RPMI8226 (cell line): ENCODE measurements at regions not wholly inside any gene's neighbourhood (a gene's known extent, or its start where the extent isn't known, plus 50 kb on each side); places are given as distances from the start of the nearest gene placed in this dataset.
A peak's percentile ranks its signal among the peaks of the same experiment; 100 is the strongest.
"Not testable (repeated sequence)": the region's sequence is repeated elsewhere in the genome, so short reads cannot be mapped to it uniquely, and the experiment has no call there.

Experiments
- DNase-seq: peaks from one replicate; pipeline ENCODE4 v3.0.0-alpha.2; 2015

DNA sequence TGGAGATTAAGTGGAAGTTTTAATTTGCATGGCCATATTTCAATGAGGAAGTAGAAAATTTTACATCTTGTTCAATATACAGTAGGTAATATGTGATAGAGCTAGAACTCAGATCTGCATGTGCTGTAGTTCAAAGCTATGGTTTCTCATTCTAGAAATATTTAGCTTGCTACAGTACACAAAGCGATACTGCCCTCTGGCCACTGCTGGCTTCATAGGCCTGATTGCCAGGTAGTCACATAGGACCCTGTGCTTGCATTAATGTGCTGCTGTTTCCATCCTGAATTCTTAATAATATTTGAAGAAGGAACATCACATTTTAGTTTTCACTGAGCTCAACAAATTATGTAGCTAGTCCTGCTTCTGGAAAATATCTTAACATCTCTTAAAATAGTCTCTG lies 87.0 kb downstream of the PLSCR2 start:
- no peak for DNase-seq

DNA sequence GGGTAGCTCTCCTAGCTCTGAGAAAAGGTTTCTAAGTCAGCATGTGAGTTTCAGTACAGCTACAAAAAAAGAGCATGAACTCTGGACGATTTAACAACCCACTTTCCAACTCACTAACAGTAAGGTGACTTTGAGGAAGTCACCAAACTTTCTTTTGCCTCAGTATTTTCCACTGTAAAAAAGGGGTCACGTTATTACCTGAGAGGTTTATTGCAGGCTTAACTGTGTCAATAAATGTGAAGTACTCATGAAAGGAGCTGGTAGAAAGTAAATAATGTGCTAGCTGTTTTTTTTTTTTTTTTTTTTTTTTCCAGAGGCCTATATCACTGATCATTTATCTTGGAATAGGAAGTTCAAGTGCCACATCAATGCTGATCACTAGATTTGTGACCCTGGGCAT lies 89.3 kb downstream of the PLSCR2 start:
- no peak for DNase-seq

DNA sequence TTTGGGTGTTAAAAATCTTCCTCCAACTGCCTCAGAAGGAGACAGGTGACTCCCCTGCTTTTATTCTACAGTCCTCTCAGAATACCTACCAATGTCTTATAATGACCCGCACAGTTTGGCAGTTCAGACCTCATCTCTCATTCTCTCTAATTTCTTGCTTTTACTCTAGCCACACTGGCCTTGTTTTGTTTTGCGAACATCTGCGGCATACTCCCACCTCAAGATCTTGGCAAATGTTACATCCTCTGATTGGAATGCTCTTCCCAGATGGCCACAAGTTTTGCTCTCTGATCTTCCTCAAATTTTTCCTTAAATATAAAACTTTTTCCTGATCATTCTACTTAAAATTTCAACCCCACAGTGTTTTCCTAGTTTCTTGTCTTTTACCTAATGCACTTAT lies 94.1 kb downstream of the PLSCR2 start:
- no peak for DNase-seq

DNA sequence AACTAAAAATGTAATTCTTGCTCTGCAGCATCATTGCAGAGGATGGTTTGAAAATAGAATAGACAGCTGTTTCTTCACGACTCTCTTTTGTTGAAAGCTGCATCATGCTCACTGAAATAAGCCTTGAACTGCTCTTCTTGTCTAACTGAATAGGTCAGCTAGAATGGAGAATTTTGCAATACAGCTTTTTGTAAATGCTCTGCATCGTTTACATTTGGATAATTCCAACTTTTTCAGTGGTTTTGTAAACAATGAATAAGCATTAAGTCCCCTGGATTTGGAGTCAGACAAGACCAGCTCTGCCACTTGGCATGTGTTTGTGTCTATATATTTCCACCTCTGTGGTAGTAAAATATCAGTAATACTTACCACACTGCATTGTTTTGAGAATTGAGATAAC lies 95.2 kb downstream of the PLSCR2 start:
- no peak for DNase-seq

DNA sequence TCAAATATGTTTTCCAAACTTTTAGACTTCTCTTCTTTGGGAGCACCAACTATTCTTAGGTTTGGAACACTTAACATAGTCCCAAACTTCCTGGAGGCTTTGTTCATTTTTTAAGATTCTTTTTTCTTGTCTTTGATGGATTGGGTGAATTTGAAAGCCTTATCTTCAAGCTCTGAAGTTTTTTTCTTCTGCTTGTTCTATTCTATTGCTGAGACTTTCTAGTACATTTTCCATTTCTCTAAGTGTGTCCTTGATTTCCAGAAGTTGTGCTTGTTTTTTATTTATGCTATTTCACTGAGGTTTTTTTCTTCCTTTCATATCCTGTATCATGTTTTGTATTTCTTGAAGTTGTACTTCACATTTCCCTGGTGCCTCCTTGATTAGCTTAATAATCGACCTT lies 97.5 kb downstream of the PLSCR2 start:
- no peak for DNase-seq

DNA sequence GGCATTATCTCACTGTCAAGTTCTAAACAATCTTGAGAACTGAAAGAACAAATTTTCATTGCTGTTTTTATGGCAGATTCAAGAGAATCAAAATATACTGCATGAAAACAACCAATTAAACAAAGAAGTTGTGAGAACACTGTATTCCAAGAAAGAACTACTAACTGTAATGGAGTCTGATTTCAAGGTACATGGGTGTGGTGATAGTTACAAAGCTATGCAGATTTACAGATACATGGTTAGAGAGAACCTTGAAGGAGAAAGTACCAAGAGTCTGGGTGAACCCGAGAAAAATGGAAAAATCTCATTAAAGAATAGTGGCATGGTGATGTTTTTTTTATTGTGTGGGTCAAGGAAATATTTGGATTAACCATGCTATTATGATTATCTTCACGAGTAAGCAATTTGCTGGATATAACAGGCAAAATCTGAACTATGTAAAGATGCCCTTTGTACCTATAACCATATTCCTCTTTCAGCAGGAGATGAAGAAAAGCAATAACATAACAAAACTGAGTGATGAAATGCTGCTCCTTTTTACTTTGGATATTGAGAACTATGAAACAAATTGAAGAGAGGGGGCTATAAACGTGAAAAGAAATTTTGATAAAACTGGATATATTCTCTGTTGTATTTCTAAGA lies 100.4 kb downstream of the PLSCR2 start:
- DNase-seq: no peak

DNA sequence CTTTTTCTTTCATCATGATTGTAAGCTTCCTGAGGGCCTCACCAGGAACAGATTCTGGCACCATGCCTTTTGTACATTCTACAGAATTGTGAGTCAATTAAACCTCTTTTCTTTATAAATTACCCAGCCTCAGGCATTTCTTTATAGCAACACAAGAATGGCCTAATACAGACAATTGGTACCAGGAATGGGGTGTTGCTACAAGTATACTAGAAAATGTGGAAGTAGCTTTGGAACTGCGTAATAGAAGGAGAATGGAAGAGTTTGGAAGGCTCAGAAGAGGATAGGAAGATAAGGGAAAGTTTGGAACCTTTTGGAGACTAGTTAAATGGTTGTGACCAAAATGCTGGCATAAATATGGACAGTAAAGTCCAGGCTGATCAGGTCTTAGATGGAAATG lies 108.9 kb upstream of the PLSCR4 start:
- DNase-seq: no peak

DNA sequence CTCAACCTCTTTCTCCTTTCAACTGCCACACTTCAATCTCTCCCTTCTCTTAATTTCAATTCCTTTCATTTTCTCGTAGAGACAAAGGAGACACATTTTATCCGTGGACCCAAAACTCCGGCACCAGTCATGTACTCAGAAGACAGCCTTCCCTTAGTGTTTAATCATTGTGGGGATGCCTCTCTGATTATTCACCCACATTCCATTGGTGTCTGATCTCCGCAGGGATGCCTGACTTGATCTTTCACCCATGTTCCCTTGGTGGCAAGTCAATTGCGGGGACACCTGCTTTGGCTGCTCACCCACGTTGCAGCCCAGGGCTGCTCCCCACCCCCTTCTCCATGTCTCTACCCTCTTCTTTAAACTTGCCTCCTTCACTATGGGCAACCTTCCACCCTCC lies 103.5 kb upstream of the PLSCR4 start:
- not testable (repeated sequence) for DNase-seq

DNA sequence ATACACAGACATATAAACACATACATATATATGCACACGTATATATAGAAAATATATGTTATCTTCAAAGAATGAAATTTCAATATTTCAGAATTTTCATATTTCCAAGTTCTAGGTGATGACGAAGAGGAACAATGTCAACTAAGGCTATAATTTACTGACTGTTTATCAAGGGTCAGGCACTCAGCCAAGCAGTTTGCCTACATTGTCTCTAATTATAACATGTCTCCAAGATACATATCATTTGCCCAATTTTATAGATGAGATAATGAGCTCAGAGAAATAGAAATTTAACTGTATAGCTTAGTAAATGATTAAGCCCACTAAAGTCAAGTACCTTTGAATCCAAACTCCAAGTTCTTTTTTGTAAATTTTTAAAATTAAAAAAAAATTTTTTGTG lies 99.9 kb upstream of the PLSCR4 start:
- DNase-seq: no peak

DNA sequence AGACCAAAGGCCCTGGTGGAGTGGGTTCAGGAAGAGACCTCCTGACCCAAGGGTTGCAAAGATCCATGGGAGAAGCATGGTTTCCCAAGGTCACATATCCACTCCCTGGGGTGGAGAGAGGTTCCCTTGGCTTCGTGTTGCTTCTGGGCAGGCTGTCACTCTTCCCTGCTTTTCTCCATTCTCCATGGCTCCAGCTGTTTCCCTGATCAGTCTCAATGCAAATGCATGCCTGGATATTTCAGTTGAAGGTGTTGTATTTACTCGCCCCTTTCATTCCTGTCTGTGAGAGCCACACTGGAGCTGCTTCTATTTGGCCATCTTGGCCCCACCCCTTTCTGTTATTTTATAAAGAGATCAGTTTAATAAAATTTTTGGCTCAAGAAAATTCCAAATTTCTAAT lies 95.0 kb upstream of the PLSCR4 start:
- no peak for DNase-seq

DNA sequence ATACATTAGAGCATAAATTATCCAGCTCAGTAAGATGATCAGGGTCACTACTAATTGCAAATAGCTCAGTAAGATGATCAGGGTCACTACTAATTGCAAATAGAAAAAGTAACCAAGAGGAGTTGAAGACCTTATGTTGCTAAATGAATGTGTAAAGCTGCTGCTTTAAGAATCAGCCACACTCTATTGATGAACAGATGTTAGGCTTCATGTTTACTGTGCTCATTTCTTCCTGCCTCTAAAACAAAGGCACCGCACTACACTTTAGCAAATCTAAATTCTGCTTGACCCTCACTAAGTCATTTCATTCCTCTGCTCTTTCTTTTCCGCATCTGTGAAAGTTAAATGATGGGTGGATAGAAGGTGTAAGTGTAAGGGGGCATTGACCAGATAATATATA lies 92.6 kb upstream of the PLSCR4 start:
- DNase-seq: no peak

DNA sequence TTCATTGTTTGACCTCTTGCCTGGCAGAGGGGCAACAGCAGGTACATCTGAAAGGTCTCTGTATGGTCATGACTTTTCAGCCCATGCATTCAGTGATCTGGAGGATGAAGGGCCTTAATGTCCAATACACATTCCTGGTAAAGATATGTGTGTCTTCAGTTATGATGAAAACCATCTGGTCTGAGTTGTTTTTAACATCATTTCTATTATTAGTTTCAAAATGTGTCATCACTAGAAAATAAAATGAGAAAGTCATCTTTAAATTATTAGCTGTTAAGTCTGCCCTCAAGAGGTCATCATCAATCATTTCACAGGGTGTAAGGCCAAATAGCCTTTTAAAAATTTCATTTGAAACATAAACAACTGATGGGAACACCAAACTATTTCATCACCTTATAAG lies 92.1 kb upstream of the PLSCR4 start:
- DNase-seq: no peak

DNA sequence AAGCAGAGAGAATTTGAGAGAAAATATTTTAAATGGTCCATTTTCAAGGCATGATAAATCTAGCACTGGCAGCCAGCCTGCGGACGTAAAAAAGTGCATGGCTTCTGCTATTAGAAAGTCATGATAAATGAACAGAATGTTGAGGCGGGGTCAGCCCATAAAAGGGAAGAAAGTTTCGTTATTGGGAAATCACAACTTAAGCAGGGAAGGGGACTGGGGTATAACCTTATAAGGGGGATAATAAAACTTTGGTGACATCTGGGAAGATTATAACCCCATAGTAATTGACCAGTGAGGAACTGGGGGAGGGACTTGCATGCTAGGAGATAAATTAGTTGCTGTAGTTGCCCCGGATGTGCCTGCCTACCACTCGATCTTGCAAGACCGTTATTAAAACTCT lies 88.4 kb upstream of the PLSCR4 start:
- DNase-seq: no peak

DNA sequence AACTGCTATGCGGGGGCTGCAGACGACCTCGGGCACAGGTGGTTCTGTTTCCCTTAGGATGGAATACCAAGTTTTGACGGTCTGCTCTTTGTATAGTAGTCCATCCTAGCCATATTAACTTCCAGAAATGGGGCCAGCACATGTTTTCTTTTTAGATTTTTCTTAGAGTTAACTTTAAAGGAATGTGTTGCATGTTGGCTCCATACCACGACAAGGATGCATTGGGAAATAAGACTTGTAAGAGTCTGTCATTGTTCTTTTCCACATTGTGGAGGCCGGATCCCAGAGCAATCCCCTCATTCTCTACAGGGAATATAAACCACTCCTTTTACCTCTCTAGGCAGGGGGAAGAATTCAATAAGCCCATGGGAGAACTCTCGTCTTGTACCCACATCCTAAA lies 87.1 kb upstream of the PLSCR4 start:
- no peak for DNase-seq

DNA sequence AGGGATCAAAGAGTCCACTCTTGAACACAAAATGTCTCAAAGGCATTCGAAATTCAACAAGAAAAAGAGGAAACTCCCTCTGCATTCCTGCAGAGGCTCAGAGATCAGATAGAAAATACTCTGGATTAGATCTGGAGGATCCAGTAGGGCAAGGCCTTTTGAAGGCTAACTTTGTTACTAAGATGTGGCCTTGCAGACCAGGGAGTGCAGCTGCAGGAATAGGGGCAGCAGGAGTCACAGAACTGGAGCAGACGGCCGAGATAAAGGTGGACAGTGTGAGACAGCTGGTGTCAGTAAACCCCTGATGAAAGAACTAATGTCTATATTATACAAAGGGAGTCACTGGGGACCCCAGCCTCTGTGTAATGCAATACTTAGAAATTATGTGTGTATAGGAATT lies 84.5 kb upstream of the PLSCR4 start:
- no peak for DNase-seq

DNA sequence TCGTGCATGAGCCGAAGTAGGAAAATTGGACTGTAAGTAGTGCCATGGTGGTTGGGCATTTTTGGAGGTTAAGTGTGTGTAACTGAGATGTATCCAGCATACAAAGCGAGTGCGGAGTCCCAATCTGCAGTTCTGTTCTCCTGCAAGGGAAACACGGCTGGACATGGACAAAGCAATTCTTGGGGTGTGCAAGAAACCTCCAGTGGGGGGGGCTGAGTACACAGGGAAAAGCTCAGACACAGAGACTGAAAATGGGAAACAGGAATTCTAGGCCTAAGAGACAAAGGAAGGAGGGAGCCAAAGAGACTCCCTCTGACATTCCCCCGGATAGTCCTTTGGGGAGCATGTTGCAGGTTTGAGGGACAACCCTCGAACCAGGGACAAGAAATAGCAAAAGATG lies 83.2 kb upstream of the PLSCR4 start:
- DNase-seq: no peak

DNA sequence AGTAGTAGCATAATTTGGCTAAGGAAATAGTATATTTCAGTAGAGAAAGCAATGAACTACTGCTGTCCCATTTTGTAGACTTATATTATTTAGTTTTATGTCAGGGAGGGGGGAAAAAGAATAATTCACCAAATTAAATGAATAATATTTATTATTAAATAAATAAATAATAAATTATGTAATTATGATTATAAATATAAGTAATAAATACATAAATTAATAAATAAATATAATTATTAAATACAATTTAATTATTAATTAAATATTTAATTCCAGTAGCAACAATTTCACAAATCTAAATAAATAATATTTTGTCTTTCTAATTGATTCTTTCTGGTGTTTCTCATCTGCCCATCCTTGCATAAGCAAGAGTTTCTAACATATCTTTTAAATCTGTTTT lies 81.1 kb upstream of the PLSCR4 start:
- no peak for DNase-seq

DNA sequence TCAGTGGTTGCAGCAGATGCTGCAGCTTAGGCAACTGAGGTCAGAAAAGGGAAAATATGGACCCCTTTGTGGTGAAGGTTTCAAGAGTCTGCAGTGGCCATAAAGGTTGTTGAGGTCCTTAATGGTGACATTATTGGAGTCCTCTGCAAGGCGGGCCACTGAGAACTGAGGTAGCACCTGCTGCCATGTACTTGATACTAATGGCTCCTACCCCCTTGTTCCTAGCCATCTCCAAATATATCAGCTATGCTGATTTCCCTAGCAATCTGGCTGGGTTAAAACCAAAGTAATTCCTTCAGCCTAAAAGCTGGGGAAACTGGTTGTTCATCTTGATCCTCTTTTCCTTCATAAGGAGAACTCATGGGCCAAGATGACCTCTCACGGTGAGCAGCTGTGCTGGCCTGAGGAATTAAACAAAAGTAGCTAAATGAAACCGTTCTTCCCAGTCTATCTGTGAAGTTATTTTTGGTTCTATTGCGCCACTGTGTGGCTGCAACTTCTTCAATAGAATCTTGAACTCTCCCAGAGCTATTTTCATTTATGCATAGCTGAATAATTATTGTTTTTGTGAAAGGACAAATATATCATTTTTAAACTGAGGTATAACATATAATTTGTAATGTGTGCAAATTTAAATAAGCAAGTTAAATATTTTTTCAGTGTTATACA lies 76.1 kb upstream of the PLSCR4 start:
- DNase-seq: peak; percentile 6

DNA sequence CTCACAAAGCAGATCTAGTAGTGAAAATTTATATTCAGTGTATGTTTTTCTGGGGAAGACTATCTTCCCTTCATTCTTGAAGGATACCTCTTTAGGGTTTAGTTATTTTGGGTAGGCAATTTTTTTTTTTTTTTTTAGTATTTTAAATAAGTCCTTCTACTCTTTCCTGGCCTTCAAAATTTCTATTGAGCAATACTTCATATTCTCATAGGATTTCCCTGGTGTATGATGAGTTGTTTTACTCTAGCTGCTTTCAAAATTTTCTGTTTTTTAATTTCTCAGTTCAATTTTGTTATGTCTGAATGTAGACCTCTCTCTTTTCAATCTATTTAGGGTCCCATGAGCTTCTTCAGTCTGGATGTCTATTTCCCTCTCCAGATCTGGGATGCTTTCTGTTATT lies 74.3 kb upstream of the PLSCR4 start:
- no peak for DNase-seq

DNA sequence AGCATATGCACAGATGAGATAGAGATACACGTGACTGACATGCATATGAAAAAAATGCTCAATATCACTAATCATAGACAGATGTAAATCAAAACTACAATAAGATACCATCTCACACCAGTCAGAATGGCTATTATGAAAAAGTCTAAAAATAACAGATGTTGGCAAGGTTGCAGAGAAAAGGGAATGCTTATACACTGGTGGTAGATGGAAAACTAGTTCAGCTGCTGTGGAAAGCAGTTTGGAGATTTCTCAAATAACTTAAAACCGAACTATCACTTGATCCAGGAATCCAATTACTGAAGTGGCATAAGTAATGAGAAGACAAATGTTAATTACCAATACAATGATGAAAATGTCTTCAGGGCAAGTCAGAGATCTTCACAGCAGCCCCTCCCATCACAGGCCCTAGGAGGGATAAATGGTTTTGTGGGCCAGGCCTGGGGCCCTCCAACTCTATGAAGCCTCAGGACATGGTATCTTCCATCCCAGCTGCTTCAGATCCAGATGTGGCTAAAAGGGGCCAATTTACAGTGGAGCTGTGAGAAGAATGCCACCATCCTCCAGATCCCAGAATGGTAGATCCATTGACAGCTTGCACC lies 71.4 kb upstream of the PLSCR4 start:
- DNase-seq: no peak

DNA sequence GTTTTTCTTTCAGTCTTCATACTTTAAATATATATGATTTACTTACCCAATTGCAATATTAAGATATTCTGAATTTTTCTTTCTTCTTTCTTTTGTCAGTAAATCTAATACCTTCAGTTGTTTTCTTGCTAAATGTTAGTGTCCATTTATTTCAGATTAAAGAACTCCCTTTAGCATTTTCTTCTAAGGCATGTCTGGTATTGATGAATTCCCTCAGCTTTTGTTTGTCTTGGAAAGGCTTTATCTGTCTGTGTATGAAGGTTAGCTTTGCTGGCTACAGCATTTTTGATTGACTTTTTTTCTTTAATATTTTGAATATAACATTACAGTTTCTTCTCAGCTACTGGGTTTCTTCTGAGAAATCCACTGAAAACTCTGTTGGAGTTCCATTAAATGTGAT lies 64.0 kb upstream of the PLSCR4 start:
- DNase-seq: no peak

DNA sequence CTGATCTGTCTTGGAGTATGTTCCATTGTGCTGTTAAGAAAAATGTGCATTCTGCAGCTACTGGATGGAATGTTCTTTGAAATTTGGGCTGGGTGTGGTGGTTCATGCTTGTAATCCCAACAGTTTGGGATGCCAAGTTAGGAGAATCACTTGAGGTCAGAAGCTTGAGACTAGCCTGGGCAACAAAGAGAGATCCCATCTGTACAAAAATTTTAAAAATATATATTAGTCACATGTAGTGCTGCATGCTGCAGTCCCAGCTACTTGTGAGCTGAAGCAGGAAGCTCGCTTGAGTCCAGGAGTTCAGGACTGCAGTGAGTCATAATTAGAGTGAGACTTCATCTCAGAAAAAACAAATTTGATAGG lies 62.8 kb upstream of the PLSCR4 start:
- no peak for DNase-seq

DNA sequence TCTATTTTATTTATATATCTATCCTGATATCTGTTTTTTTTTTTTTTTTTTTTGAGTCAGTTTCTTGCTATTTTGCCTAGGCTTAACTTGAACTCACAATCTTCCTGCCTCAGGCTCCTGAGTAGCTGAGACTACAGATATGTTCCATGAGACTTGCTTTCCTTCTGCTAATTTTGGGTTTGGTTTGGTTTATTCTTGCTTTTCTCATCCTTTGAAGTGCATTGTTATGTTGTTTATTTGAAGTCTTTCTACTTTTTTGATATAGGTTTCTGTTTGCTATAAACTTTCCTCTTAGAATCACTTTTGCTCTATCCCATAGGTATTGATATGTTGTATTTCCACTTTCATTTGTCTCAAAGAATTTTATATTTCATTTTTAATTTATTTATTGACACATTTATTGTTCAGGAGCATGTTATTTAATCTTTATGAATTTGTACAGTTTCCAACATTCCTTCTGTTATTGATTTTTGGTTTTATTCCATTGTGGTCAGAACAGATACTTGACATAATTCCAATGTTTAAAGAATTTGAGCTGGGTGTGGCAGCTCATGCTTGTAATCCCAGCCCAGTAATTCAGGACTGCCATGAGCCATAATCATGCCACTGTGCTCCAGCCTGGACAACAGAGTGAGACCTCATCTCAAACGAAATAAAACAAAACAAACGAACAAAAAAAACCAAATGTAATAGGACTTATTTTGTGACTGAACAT lies 62.3 kb upstream of the PLSCR4 start:
- DNase-seq: no peak

DNA sequence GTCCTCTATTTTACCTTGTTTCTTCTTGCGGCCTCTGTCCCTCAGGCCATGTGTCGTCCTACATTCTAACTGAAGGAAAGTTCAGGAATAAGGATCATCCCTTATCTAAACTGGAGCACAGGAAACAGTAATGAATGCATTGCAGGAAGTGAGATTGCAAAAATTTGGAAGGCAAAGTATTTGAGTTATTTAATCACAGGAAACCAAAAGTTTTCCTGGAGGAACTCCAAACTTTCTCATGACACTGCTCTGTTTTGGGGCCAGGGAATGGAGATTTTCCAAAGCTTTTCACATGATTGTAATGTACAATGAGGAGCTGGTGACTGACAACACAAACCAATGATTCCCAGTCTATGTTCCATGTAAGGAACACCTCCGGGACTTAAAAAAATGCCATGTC lies 57.8 kb upstream of the PLSCR4 start:
- DNase-seq: no peak
